GM23338 (cell line): ENCODE measurements at regions not wholly inside any gene's neighbourhood (a gene's known extent, or its start where the extent isn't known, plus 50 kb on each side); places are given as distances from the start of the nearest gene placed in this dataset.

ENCODE experiments used
- ATAC-seq: fragments of 200-7000 bp; cut with Tn5 transposase; 3 replicates; pipeline ENCODE4 v1.9.1; 2020
- DNase-seq: peaks from one replicate; pipeline ENCODE4 v3.0.0-alpha.2; 2015; ENCODE audit warnings: low spot score
- H2AFZ ChIP-seq: fragments of 200-600 bp; sonication (generic); 2 replicates; pipeline ENCODE4 v1.8.0; 2016; ENCODE audit warnings: antibody characterized with exemption, mild to moderate bottlenecking, moderate library complexity
- H3F3A ChIP-seq: fragments of 200-600 bp; sonication (generic); replicated peaks from 2 replicates; pipeline ENCODE4 v1.8.0; 2017; ENCODE audit warnings: antibody characterized with exemption, mixed run types, low read depth
- H3K27ac ChIP-seq: fragments of 200-600 bp; sonication (generic); 2 replicates; pipeline ENCODE4 v1.6.1; 2016; ENCODE audit warnings: low read depth
- H3K27me3 ChIP-seq: fragments of 200-600 bp; sonication (generic); 2 replicates; pipeline ENCODE4 v1.8.0; 2016; ENCODE audit warnings: mild to moderate bottlenecking, mixed run types, moderate library complexity; ENCODE audit not compliant: insufficient read depth
- H3K36me3 ChIP-seq: fragments of 200-600 bp; sonication (generic); 2 replicates; pipeline ENCODE4 v1.8.0; 2016; ENCODE audit warnings: mild to moderate bottlenecking; ENCODE audit not compliant: insufficient read depth
- H3K4me1 ChIP-seq: fragments of 200-600 bp; sonication (generic); 2 replicates; pipeline ENCODE4 v1.8.0; 2016; ENCODE audit warnings: mild to moderate bottlenecking, moderate library complexity; ENCODE audit not compliant: insufficient read depth
- H3K4me2 ChIP-seq: fragments of 200-600 bp; sonication (generic); 2 replicates; pipeline ENCODE4 v1.7.1; 2017; ENCODE audit warnings: mixed run types
- H3K4me3 ChIP-seq: fragments of 200-600 bp; sonication (generic); 2 replicates; pipeline ENCODE4 v1.6.1; 2016; ENCODE audit warnings: mixed run types
- H3K79me2 ChIP-seq: fragments of 200-600 bp; sonication (generic); replicated peaks from 2 replicates; pipeline ENCODE4 v1.8.0; 2017; ENCODE audit warnings: mild to moderate bottlenecking; ENCODE audit not compliant: insufficient read depth
- H3K9me2 ChIP-seq: fragments of 200-600 bp; sonication (generic); 2 replicates; pipeline ENCODE4 v1.8.0; 2017; ENCODE audit not compliant: insufficient read depth
- H4K20me1 ChIP-seq: fragments of 200-600 bp; sonication (generic); replicated peaks from 2 replicates; pipeline ENCODE4 v1.8.0; 2017; ENCODE audit warnings: mild to moderate bottlenecking; ENCODE audit not compliant: insufficient read depth
- H3K27ac Mint-ChIP-seq: 2 replicates; pipeline ENCODE4 v1.8.0; 2020; ENCODE audit warnings: inconsistent platforms, mild to moderate bottlenecking, moderate library complexity, mixed read lengths
- H3K27me3 Mint-ChIP-seq: 3 replicates; pipeline ENCODE4 v1.8.0; 2022; ENCODE audit warnings: low read depth, mild to moderate bottlenecking, moderate library complexity, mixed read lengths, inconsistent platforms; ENCODE audit not compliant: insufficient read depth, poor library complexity
- H3K36me3 Mint-ChIP-seq: 3 replicates; pipeline ENCODE4 v1.8.0; 2021; ENCODE audit warnings: low read depth, mild to moderate bottlenecking, inconsistent platforms, moderate library complexity, mixed read lengths
- H3K4me1 Mint-ChIP-seq: 3 replicates; pipeline ENCODE4 v1.8.0; 2020; ENCODE audit warnings: mild to moderate bottlenecking, inconsistent platforms, mixed read lengths
- H3K4me3 Mint-ChIP-seq: 3 replicates; pipeline ENCODE4 v1.8.0; 2021; ENCODE audit warnings: moderate library complexity, mild to moderate bottlenecking, inconsistent platforms, mixed read lengths
- H3K9me3 Mint-ChIP-seq: 3 replicates; pipeline ENCODE4 v1.8.0; 2020; ENCODE audit warnings: moderate library complexity, mild to moderate bottlenecking, inconsistent platforms, mixed read lengths
- CTCF ChIP-seq, 2 experiments: fragments of 200-600 bp in 1 of 2; sonication (generic) in 1 of 2; conservative IDR thresholded peaks; 2 replicates each; pipeline versions ENCODE4 v1.5.1 to v1.6.1; 2016 to 2017; ENCODE audit warnings: antibody characterized with exemption in 2 of 2, low read depth in 2 of 2, mild to moderate bottlenecking in 2 of 2, moderate library complexity in 1 of 2
- ETS1 ChIP-seq: IDR thresholded peaks from 2 replicates; pipeline ENCODE4 v1.6.1; 2016; ENCODE audit warnings: antibody characterized with exemption
- REST ChIP-seq: IDR thresholded peaks from one replicate; pipeline ENCODE4 v1.6.1; 2018; ENCODE audit warnings: antibody characterized with exemption; ENCODE audit not compliant: unreplicated experiment
- ZNF462 ChIP-seq: fragments of 250-450 bp; sonication (Bioruptor Pico); IDR thresholded peaks from 2 replicates; pipeline ENCODE4 v1.5.0; 2020; ENCODE audit warnings: mild to moderate bottlenecking, moderate library complexity

GRCh38 chr1:104435255-104435654 is 685.6 kb downstream of the AMY1C start (continued):
- no peak for TF ChIP-seq ZNF462 (CRISPR knock-in tag)
- no peak for TF ChIP-seq REST

GRCh38 chr1:104440011-104440410 is 690.3 kb downstream of the AMY1C start:
- Mint-ChIP-seq H3K4me3 (no peak overlapping the region), H3K4me1 (no peaks in the 10 kb centered on the region), H3K9me3 (no peaks in the 10 kb centered on the region; the same call in 2 of the 3 replicates), H3K36me3 (no peaks in the 10 kb centered on the region), H3K27ac (no peak overlapping the region), H3K27me3 (peaks cover 3% of the 10 kb centered on the region)
- no peak for DNase-seq
- H3K36me3 ChIP-seq, result no peaks in the 10 kb centered on the region
- no peak overlapping the region for H3K4me2 ChIP-seq
- H3K4me1 ChIP-seq, result no peaks in the 10 kb centered on the region
- H4K20me1 ChIP-seq, result no peaks in the 10 kb centered on the region
- no peak overlapping the region for H3K27ac ChIP-seq
- no peaks in the 10 kb centered on the region for H3F3A ChIP-seq
- no peak for ATAC-seq
- no peaks in the 10 kb centered on the region for H3K79me2 ChIP-seq
- H3K9me2 ChIP-seq, result 0 out of 2 replicates have a peak, but pooled peaks cover 3% of the 10 kb centered on the region
- no peak overlapping the region for H3K4me3 ChIP-seq
- H3K27me3 ChIP-seq, result no peaks in the 10 kb centered on the region
- no peak overlapping the region for H2AFZ ChIP-seq
- TF ChIP-seq REST, result no peak
- TF ChIP-seq CTCF (conservative IDR thresholded peaks at IDR 0.05; ENCODE audit: low read depth in 2 of 2), result no peak
- no peak for TF ChIP-seq ETS1
